Stomach (tissue), 4 donors: ENCODE measurements at regions not wholly inside any gene's neighbourhood (a gene's known extent, or its start where the extent isn't known, plus 50 kb on each side); places are given as distances from the start of the nearest gene placed in this dataset.

Source experiments
- CTCF ChIP-seq, 7 experiments: fragments of 450-650 bp in 4 of 7; fragments of 200-600 bp in 3 of 7; sonication (generic) in 3 of 7; IDR thresholded peaks; one replicate each; pipeline ENCODE4 v1.5.1; 2016 to 2019; ENCODE audit warnings: antibody characterized with exemption in 7 of 7, control low read depth in 2 of 7, mild to moderate bottlenecking in 1 of 7
- EP300 ChIP-seq: sonication (generic); formaldehyde crosslinking; IDR thresholded peaks from one replicate; pipeline ENCODE4 v1.6.1; 2017; ENCODE audit warnings: antibody characterized with exemption
- POLR2A ChIP-seq, 4 donors: fragments of 450-650 bp; IDR thresholded peaks; one replicate each; pipeline ENCODE4 v1.6.1; 2016; ENCODE audit warnings: antibody characterized with exemption in 4 of 4, control low read depth in 2 of 4, mild to moderate bottlenecking in 1 of 4, moderate library complexity in 1 of 4
- POLR2AphosphoS5 ChIP-seq, 3 donors: sonication (generic); formaldehyde crosslinking; IDR thresholded peaks; one replicate each; pipeline ENCODE4 v1.6.1; 2016; ENCODE audit warnings: antibody characterized with exemption in 3 of 3

GRCh38 chr3:153502682-153503081, 340.7 kb downstream of the RAP2B start:
- TF ChIP-seq CTCF (IDR thresholded peaks at IDR 0.05) (no peak), POLR2AphosphoS5 (IDR thresholded peaks at IDR 0.05) (no peak), POLR2A (IDR thresholded peaks at IDR 0.05) (no peak), EP300 (no peak)
